ENCODE measurements at regions not wholly inside any gene's neighbourhood (a gene's known extent, or its start where the extent isn't known, plus 50 kb on each side); places are given as distances from the start of the nearest gene placed in this dataset.
A peak's percentile ranks its signal among the peaks of the same experiment; 100 is the strongest.

DNA sequence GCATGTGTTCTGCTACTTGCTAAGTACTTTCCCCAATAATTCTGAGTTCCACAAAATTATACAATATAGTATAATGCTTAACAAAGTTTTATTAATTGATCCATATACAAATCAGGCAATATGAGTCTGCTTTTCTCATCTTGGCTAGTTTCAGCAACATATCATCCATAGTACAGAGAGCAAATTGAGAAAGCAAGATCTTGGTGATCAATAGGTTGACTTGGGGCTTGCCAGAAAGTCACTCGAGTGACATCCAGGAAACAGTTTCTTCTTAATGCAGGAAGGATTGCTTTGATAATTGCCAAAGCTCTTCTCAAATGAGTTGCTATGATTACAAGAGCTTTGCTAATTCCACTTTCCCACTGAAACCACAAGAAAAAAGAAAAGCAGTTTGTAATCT lies 533.6 kb upstream of the NMUR2 start:
- H3K9me3 Mint-ChIP-seq = peaks cover 13% of the 10 kb centered on the region
- no peak for TF ChIP-seq CTCF (IDR thresholded peaks at IDR 0.05; ENCODE audit: unreplicated experiment in 3 of 3)
- H3K36me3 Mint-ChIP-seq (ENCODE audit: low read depth) = no peaks in the 10 kb centered on the region
- no peaks in the 10 kb centered on the region for H3K4me1 Mint-ChIP-seq
- no peak overlapping the region for H3K27ac Mint-ChIP-seq
- H3K4me3 Mint-ChIP-seq = no peak overlapping the region
- no peaks in the 10 kb centered on the region for H3K27me3 Mint-ChIP-seq (ENCODE audit: low read depth)

DNA sequence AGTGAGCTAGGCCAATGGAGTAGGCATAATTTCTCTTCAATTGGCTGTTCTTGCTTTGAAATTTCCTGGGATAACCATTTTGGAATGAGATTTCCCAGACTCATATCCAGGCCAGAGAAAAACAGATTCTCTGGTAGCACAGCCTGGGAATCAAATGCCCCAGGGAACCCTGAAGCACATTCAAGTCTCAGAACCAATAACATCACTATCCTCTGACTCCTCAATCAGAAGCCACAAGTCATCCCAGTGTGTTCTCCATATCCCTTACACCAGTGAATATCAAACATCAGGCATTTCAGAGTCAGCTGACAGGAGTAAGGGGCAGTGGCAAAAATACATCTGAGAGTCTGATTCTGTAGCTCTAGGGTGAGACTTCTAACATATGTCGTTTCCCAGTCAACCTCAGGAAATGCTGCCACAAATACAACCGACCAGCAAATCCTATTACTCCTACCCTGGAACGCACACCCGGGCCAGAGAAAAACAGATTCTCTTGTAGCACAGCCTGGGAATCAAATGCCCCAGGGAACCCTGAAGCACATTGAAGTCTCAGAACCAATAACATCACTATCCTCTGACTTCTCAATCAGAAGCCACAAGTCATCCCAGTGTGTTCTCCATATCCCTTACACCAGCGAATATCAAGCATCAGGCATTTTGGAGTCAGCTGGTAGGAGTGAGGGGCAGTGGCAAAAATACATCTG lies 537.7 kb upstream of the NMUR2 start:
- no peak overlapping the region for H3K27ac Mint-ChIP-seq
- H3K9me3 Mint-ChIP-seq = peaks cover 12% of the 10 kb centered on the region
- H3K36me3 Mint-ChIP-seq (ENCODE audit: low read depth) = no peaks in the 10 kb centered on the region
- H3K27me3 Mint-ChIP-seq (ENCODE audit: low read depth) = peaks cover 4% of the 10 kb centered on the region
- TF ChIP-seq CTCF (IDR thresholded peaks at IDR 0.05; ENCODE audit: unreplicated experiment in 3 of 3) = no peak
- no peak overlapping the region for H3K4me3 Mint-ChIP-seq
- H3K4me1 Mint-ChIP-seq = no peaks in the 10 kb centered on the region

GRCh38 chr5:152953788-152954483 lies 536.5 kb upstream of the GRIA1 start:
- Mint-ChIP-seq H3K36me3 (ENCODE audit: low read depth) (no peaks in the 10 kb centered on the region), H3K4me3 (no peak overlapping the region), H3K27ac (no peak overlapping the region), H3K9me3 (no peaks in the 10 kb centered on the region), H3K4me1 (no peaks in the 10 kb centered on the region), H3K27me3 (ENCODE audit: low read depth) (no peaks in the 10 kb centered on the region)
- TF ChIP-seq CTCF (IDR thresholded peaks at IDR 0.05; ENCODE audit: unreplicated experiment in 3 of 3) = no peak

- no peak for TF ChIP-seq CTCF (IDR thresholded peaks at IDR 0.05; ENCODE audit: unreplicated experiment in 3 of 3)
- Mint-ChIP-seq H3K27me3 (ENCODE audit: low read depth) (no peaks in the 10 kb centered on the region), H3K4me1 (no peaks in the 10 kb centered on the region), H3K9me3 (no peaks in the 10 kb centered on the region), H3K36me3 (ENCODE audit: low read depth) (no peaks in the 10 kb centered on the region), H3K27ac (no peak overlapping the region), H3K4me3 (no peak overlapping the region)
Measured at GRCh38 chr5:152956943-152957613, 533.4 kb upstream of the GRIA1 start.

- Mint-ChIP-seq H3K36me3 (ENCODE audit: low read depth) (no peaks in the 10 kb centered on the region), H3K27ac (peak overlapping the region in 1 of 3 experiments; percentile 29), H3K4me3 (no peak overlapping the region), H3K27me3 (ENCODE audit: low read depth) (no peaks in the 10 kb centered on the region), H3K9me3 (peaks cover 14% of the 10 kb centered on the region), H3K4me1 (no peaks in the 10 kb centered on the region)
- TF ChIP-seq CTCF (IDR thresholded peaks at IDR 0.05; ENCODE audit: unreplicated experiment in 3 of 3) = no peak
Measured at GRCh38 chr5:152978141-152978835, 512.2 kb upstream of the GRIA1 start.

Measured in nephron (organoid).